Panc1 (cell line): ENCODE measurements at regions not wholly inside any gene's neighbourhood (a gene's known extent, or its start where the extent isn't known, plus 50 kb on each side); places are given as distances from the start of the nearest gene placed in this dataset.

ENCODE experiments used
- ATAC-seq: fragments of 200-7000 bp; cut with Tn5 transposase; 2 replicates; pipeline ENCODE4 v1.9.1; 2020; ENCODE audit warnings: mild to moderate bottlenecking, moderate library complexity
- BruUV-seq: library from RNA; stranded (reverse); fragments of 400-500 nt; replicated peaks from 2 replicates; lab custom pipeline; 2021; lab: Mats Ljungman, UMichigan
- CTCF ChIA-PET: fragments of 300-600 bp; sonication (Branson Sonifier 250); formaldehyde crosslinking; loops from one replicate; lab custom pipeline; 2022; ENCODE audit warnings: antibody characterized with exemption; lab: Charles Lee
- POLR2A ChIA-PET: fragments of 300-600 bp; sonication (Branson Sonifier 250); formaldehyde crosslinking; loops from one replicate; lab custom pipeline; 2022; ENCODE audit warnings: antibody characterized with exemption; lab: Charles Lee
- DNase-seq: peaks from one replicate; pipeline ENCODE4 v3.0.0-alpha.2; 2010; ENCODE audit warnings: low read depth, low spot score
- H3K27ac ChIP-seq: 2 replicates; pipeline ENCODE4 v1.5.1; 2011; ENCODE audit warnings: mild to moderate bottlenecking, low read length, inconsistent platforms
- H3K27me3 ChIP-seq: fragments of 200-500 bp; sonication (Bioruptor generic); 2 replicates; pipeline ENCODE4 v1.6.0; 2014; ENCODE audit warnings: low read length, inconsistent platforms; ENCODE audit not compliant: control insufficient read depth, insufficient read depth
- H3K36me3 ChIP-seq: fragments of 200-500 bp; sonication (Bioruptor generic); 2 replicates; pipeline ENCODE4 v1.5.1; 2014; ENCODE audit warnings: inconsistent platforms, mild to moderate bottlenecking, low read length, moderate library complexity; ENCODE audit not compliant: control insufficient read depth, insufficient read depth
- H3K4me1 ChIP-seq: 2 replicates; pipeline ENCODE4 v1.5.1; 2011; ENCODE audit warnings: inconsistent platforms, mild to moderate bottlenecking, low read length, moderate library complexity; ENCODE audit not compliant: control insufficient read depth, insufficient read depth
- H3K4me3 ChIP-seq, 2 experiments: 2 replicates each; pipeline ENCODE4 v1.5.1; 2011 to 2012; ENCODE audit warnings: low read depth in 2 of 2, low read length in 2 of 2, mild to moderate bottlenecking in 2 of 2, inconsistent platforms in 1 of 2, moderate library complexity in 1 of 2
- H3K9me3 ChIP-seq: fragments of 200-500 bp; sonication (Bioruptor generic); 2 replicates; pipeline ENCODE4 v1.5.1; 2014; ENCODE audit warnings: low read depth, mild to moderate bottlenecking, inconsistent platforms, low read length, moderate library complexity; ENCODE audit not compliant: control insufficient read depth, insufficient read depth
- POLR2AphosphoS5 ChIP-seq: IDR thresholded peaks from 2 replicates; pipeline ENCODE4 v1.6.1; 2012; ENCODE audit warnings: mild to moderate bottlenecking, low read depth, low read length, moderate library complexity
- SIN3A ChIP-seq: IDR thresholded peaks from 2 replicates; pipeline ENCODE4 v1.6.1; 2012; ENCODE audit warnings: low read depth, mild to moderate bottlenecking, low read length, moderate library complexity, borderline replicate concordance; ENCODE audit not compliant: insufficient read depth
- TCF7L2 ChIP-seq: IDR thresholded peaks from 2 replicates; pipeline ENCODE4 v1.6.1; 2011; ENCODE audit warnings: mild to moderate bottlenecking, low read depth, low read length, inconsistent platforms
- in situ Hi-C: cut with HindIII; loops from 2 replicates; pipeline ENCODE4 v1.10.0; 2016; ENCODE audit warnings: low sequenced_read_pairs, low pct_unique_long_range_greater_than_20kb
- intact Hi-C: fragments of 100-400 bp; cut with micrococcal nuclease; formaldehyde crosslinking; loops from one replicate; pipeline ENCODE4 v1.10.0; 2022; ENCODE audit not compliant: unreplicated experiment
- TF ChIP-seq, protein P1 (sequence below): fragments of 450-650 bp; IDR thresholded peaks from 2 replicates; pipeline ENCODE4 v1.5.1; 2017; ENCODE audit warnings: mild to moderate bottlenecking
- TF ChIP-seq, protein P2 (sequence below), 2 experiments: IDR thresholded peaks; 2 replicates each; pipeline ENCODE4 v1.6.1; 2011 to 2012; ENCODE audit warnings: low read depth in 2 of 2, control low read depth in 1 of 2, low read length in 1 of 2, mild to moderate bottlenecking in 1 of 2, moderate library complexity in 1 of 2; ENCODE audit not compliant: insufficient read depth in 1 of 2

DNA sequence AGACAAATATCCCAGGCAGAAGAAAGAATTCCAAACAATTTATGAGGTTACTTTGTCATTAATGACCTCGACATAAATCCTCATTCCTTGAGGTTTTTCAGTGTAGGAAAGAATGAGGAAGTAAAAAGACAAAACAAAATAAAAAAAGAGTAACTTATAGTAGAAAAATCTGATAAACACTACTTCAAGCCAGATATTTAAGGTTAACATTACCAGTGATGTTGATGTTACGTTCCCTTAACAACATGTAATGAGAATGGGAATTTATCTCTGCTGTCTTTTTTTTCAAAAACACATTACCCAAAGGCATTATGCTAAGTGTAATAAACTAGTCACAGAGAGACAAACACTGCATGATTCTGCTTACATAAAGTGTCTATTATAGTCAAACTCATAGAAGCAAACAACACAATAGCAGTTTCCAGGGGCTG is 935.1 kb downstream of the SLITRK1 start:
- Histone ChIP-seq H3K4me3 (no peak overlapping the region), H3K27ac (no peak overlapping the region), H3K36me3 (no peaks in the 10 kb centered on the region), H3K4me1 (no peaks in the 10 kb centered on the region), H3K9me3 (no peaks in the 10 kb centered on the region), H3K27me3 (no peaks in the 10 kb centered on the region)
- intact Hi-C loops = no loop called here
- BruUV-seq = no TSS peak
- POLR2A ChIA-PET = no interaction called here
- DNase-seq (no peak), ATAC-seq (no peak)
- in situ Hi-C loops = no loop called here
- TF ChIP-seq SIN3A (no peak), TCF7L2 (no peak), POLR2AphosphoS5 (no peak)
- TF ChIP-seq, protein P1, sequence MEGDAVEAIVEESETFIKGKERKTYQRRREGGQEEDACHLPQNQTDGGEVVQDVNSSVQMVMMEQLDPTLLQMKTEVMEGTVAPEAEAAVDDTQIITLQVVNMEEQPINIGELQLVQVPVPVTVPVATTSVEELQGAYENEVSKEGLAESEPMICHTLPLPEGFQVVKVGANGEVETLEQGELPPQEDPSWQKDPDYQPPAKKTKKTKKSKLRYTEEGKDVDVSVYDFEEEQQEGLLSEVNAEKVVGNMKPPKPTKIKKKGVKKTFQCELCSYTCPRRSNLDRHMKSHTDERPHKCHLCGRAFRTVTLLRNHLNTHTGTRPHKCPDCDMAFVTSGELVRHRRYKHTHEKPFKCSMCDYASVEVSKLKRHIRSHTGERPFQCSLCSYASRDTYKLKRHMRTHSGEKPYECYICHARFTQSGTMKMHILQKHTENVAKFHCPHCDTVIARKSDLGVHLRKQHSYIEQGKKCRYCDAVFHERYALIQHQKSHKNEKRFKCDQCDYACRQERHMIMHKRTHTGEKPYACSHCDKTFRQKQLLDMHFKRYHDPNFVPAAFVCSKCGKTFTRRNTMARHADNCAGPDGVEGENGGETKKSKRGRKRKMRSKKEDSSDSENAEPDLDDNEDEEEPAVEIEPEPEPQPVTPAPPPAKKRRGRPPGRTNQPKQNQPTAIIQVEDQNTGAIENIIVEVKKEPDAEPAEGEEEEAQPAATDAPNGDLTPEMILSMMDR = no peak
- TF ChIP-seq, protein P2, sequence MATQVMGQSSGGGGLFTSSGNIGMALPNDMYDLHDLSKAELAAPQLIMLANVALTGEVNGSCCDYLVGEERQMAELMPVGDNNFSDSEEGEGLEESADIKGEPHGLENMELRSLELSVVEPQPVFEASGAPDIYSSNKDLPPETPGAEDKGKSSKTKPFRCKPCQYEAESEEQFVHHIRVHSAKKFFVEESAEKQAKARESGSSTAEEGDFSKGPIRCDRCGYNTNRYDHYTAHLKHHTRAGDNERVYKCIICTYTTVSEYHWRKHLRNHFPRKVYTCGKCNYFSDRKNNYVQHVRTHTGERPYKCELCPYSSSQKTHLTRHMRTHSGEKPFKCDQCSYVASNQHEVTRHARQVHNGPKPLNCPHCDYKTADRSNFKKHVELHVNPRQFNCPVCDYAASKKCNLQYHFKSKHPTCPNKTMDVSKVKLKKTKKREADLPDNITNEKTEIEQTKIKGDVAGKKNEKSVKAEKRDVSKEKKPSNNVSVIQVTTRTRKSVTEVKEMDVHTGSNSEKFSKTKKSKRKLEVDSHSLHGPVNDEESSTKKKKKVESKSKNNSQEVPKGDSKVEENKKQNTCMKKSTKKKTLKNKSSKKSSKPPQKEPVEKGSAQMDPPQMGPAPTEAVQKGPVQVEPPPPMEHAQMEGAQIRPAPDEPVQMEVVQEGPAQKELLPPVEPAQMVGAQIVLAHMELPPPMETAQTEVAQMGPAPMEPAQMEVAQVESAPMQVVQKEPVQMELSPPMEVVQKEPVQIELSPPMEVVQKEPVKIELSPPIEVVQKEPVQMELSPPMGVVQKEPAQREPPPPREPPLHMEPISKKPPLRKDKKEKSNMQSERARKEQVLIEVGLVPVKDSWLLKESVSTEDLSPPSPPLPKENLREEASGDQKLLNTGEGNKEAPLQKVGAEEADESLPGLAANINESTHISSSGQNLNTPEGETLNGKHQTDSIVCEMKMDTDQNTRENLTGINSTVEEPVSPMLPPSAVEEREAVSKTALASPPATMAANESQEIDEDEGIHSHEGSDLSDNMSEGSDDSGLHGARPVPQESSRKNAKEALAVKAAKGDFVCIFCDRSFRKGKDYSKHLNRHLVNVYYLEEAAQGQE (IDR thresholded peaks at IDR 0.05; ENCODE audit: insufficient read depth in 1 of 2, low read depth in 2 of 2, low read length in 1 of 2) = no peak
- CTCF ChIA-PET = no interaction called here

DNA sequence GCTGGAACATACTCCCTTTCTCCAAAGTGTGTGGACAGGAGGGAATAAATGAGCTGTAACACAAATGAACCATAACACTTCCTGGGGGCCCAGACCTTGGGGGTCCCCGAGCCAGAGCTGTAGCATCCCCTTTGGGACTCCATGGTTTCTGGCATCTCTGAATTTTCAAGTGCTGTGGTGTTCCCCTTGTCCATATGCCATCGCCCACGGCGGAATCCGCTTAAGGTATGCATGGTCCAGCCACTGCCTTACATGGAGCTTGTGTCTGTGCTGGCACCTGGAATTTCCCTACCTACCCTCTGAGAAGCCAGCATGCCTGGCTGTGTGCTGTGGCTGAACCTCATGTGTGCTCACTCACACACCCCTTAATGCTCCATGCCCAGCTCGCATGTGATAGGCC is 943.6 kb downstream of the SLITRK1 start:
- ChIA-PET POLR2A (no interaction called here), CTCF (no interaction called here)
- Histone ChIP-seq H3K36me3 (no peaks in the 10 kb centered on the region), H3K27ac (no peak overlapping the region), H3K9me3 (no peaks in the 10 kb centered on the region), H3K4me3 (no peak overlapping the region), H3K4me1 (no peaks in the 10 kb centered on the region), H3K27me3 (no peaks in the 10 kb centered on the region)
- no TSS peak for BruUV-seq
- in situ Hi-C loops = no loop called here
- ATAC-seq (no peak), DNase-seq (no peak)
- TF ChIP-seq SIN3A (no peak), TCF7L2 (no peak), POLR2AphosphoS5 (no peak)
- intact Hi-C loops = no loop called here

DNA sequence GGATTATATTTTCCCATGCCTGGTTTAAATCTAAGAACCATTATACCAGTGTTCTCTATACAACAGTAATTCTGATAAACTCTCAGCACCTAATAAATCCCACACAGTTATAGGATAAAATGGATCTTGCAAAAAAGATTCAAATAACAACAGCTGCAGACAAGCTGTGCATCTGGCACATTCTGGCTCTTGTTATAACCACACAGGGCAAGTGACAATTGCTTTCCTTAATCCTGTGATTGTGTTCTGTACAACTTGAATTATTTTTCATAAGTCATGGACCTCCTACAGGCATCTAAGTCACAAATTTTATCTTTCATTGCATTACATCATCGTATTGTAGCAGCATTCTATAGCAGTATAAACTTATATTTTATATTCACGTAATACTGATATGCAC is 948.3 kb downstream of the SLITRK1 start:
- ChIA-PET POLR2A (no interaction called here), CTCF (no interaction called here)
- intact Hi-C loops (no loop called here), in situ Hi-C loops (no loop called here)
- no peak for DNase-seq
- no peaks in the 10 kb centered on the region for H3K4me1 ChIP-seq
- no peaks in the 10 kb centered on the region for H3K9me3 ChIP-seq
- H3K27ac ChIP-seq = no peak overlapping the region
- no peak overlapping the region for H3K4me3 ChIP-seq
- no peak for ATAC-seq
- no peaks in the 10 kb centered on the region for H3K27me3 ChIP-seq
- TF ChIP-seq POLR2AphosphoS5 (no peak), TCF7L2 (no peak), SIN3A (no peak)
- TF ChIP-seq, protein P2 (IDR thresholded peaks at IDR 0.05; ENCODE audit: insufficient read depth in 1 of 2, low read depth in 2 of 2, low read length in 1 of 2) = no peak
- TF ChIP-seq, protein P1 = no peak
- BruUV-seq = no TSS peak
- H3K36me3 ChIP-seq = no peaks in the 10 kb centered on the region
